ENCODE measurements at regions not wholly inside any gene's neighbourhood (a gene's known extent, or its start where the extent isn't known, plus 50 kb on each side); places are given as distances from the start of the nearest gene placed in this dataset.

GRCh38 chrX:152530967-152531366, 79.9 kb upstream of the GABRA3 start:
- TF ChIP-seq POLR2A (IDR thresholded peaks at IDR 0.05): no peak
- no peak for TF ChIP-seq CTCF (IDR thresholded peaks at IDR 0.05)
